Pancreas (tissue), 10 donors: ENCODE measurements at regions not wholly inside any gene's neighbourhood (a gene's known extent, or its start where the extent isn't known, plus 50 kb on each side); places are given as distances from the start of the nearest gene placed in this dataset.

Experiments
- ATAC-seq, 4 donors: fragments of 200-7000 bp; cut with Tn5 transposase; one replicate each; pipeline versions ENCODE4 v1.8.0 to v1.9.1; 2020; ENCODE audit warnings: mild to moderate bottlenecking in 4 of 4, moderate library complexity in 4 of 4
- DNase-seq, 6 donors: peaks; one replicate each; pipeline ENCODE4 v3.0.0-alpha.2; 2020
- FAIRE-seq: peaks from 2 replicates; lab custom pipeline; 2012; peaks lifted over from hg19 to GRCh38; lab: Jason Lieb, UNC
- H3K27ac ChIP-seq, 4 donors: fragments of 200-600 bp; sonication (generic); 1 replicate in 3 of 4; 2 replicates in 1 of 4; pipeline versions ENCODE4 v1.5.0 to v1.8.0; 2020
- H3K27me3 ChIP-seq, 4 donors: fragments of 200-600 bp; one replicate each; pipeline ENCODE4 v1.8.0; 2021
- H3K36me3 ChIP-seq, 3 donors: fragments of 200-600 bp; sonication (generic) in 1 of 3; one replicate each; pipeline versions ENCODE4 v1.5.0 to v1.8.0; 2020 to 2021
- H3K4me1 ChIP-seq, 3 donors: fragments of 200-600 bp; one replicate each; pipeline ENCODE4 v1.8.0; 2021
- H3K4me3 ChIP-seq, 4 donors: fragments of 200-600 bp; sonication (generic) in 2 of 4; one replicate each; pipeline versions ENCODE4 v1.5.0 to v1.8.0; 2020 to 2021
- H3K9me3 ChIP-seq, 4 donors: fragments of 200-600 bp; one replicate each; pipeline ENCODE4 v1.8.0; 2021
- WGBS, 2 donors: extraction: QIAGEN DNeasy Blood & Tissue Kit; methylation state at CpG; one replicate each; pipeline ENCODE4 v1.1.7; 2013; 5-methylcytosine and 5-hydroxymethylcytosine counted together
- intact Hi-C, 3 donors: fragments of 100-400 bp; cut with DNase I; formaldehyde crosslinking; loops; one replicate each; pipeline versions ENCODE4 v1.11.1 to v1.14.2; 2022
- TF ChIP-seq, protein P1 (sequence below), 4 donors: fragments of 200-600 bp; sonication (generic) in 3 of 4; IDR thresholded peaks; one replicate each; pipeline versions ENCODE4 v1.5.0 to v1.8.0; 2021; ENCODE audit warnings: antibody characterized with exemption in 4 of 4
- donor health status: healthy with polysubstance abuse.
- donor health status: DM: no; HTN: no; CAD: no; lungs with moderate emphysema.
- donor health status: DM: no; HTN: no; CAD: no.
- donor health status: control.
- donor health status: control.
- donor health status: Bipolar disorder and iron deficiency.
- donor health status: DM: yes; HTN: yes; CAD: no.
- donor health status: DM: no; HTN: no; CAD: no.
- donor health status: DM: no; HTN: no; CAD: no.
- donor health status: DM: yes; HTN: yes; CAD: no.

DNA sequence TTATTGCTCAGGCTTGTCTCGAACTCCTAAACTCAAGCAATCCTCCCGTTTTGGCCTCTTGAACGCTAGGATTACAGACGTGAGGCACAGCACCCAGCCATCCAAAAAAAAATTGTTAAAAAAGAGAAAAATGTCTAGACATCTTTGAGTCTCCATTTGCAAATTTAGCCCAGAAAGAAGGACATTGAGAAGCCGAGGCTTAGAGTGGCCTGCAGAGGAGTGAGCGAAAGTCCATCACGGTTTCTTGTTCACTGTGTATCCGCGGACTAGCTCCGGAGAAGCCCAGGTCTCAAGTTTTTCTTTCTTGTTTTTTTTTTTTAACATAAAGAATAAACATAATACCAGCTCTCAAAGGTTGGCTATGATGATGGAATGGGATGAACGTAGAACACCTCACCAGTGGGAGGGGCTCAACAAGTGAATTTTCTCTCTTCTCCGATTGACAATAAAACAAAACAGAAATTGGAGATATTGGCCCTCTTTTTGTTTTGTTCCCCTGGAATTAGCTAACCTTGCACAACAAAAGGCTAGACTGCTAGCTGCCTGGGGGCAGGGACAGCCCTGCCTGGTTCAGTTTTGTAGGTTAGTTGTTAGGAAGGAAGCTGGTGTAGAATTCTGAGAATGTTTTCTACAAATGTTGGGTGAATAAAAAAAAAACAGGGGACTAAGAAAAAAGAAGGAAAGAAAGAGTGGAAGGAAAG, 163.4 kb downstream of the MYCN start:
- Histone ChIP-seq H3K27me3 (no peaks in the 10 kb centered on the region), H3K9me3 (no peaks in the 10 kb centered on the region), H3K36me3 (no peaks in the 10 kb centered on the region), H3K4me1 (no peaks in the 10 kb centered on the region), H3K27ac (no peak overlapping the region), H3K4me3 (no peak overlapping the region)
- TF ChIP-seq, protein P1, sequence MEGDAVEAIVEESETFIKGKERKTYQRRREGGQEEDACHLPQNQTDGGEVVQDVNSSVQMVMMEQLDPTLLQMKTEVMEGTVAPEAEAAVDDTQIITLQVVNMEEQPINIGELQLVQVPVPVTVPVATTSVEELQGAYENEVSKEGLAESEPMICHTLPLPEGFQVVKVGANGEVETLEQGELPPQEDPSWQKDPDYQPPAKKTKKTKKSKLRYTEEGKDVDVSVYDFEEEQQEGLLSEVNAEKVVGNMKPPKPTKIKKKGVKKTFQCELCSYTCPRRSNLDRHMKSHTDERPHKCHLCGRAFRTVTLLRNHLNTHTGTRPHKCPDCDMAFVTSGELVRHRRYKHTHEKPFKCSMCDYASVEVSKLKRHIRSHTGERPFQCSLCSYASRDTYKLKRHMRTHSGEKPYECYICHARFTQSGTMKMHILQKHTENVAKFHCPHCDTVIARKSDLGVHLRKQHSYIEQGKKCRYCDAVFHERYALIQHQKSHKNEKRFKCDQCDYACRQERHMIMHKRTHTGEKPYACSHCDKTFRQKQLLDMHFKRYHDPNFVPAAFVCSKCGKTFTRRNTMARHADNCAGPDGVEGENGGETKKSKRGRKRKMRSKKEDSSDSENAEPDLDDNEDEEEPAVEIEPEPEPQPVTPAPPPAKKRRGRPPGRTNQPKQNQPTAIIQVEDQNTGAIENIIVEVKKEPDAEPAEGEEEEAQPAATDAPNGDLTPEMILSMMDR (IDR thresholded peaks at IDR 0.05), result no peak
- FAIRE-seq (no peak), DNase-seq (no peak), ATAC-seq (no peak)
- intact Hi-C loops, result no loop called here
- 83 to 85% methylated on average over 12 of the region's 12 CpGs for WGBS, 2 donors

- DNase-seq (no peak), ATAC-seq (no peak), FAIRE-seq (no peak)
- Histone ChIP-seq H3K36me3 (no peaks in the 10 kb centered on the region), H3K27ac (no peak overlapping the region), H3K4me1 (no peaks in the 10 kb centered on the region), H3K9me3 (no peaks in the 10 kb centered on the region), H3K4me3 (no peak overlapping the region), H3K27me3 (no peaks in the 10 kb centered on the region)
- intact Hi-C loops, result no loop called here
- TF ChIP-seq, protein P1 (IDR thresholded peaks at IDR 0.05), result no peak
- 52 to 58% methylated on average over 16 of the region's 16 CpGs for WGBS, 2 donors
Observed at GRCh38 chr2:16102976-16103380, 162.6 kb downstream of the MYCN start.

DNA sequence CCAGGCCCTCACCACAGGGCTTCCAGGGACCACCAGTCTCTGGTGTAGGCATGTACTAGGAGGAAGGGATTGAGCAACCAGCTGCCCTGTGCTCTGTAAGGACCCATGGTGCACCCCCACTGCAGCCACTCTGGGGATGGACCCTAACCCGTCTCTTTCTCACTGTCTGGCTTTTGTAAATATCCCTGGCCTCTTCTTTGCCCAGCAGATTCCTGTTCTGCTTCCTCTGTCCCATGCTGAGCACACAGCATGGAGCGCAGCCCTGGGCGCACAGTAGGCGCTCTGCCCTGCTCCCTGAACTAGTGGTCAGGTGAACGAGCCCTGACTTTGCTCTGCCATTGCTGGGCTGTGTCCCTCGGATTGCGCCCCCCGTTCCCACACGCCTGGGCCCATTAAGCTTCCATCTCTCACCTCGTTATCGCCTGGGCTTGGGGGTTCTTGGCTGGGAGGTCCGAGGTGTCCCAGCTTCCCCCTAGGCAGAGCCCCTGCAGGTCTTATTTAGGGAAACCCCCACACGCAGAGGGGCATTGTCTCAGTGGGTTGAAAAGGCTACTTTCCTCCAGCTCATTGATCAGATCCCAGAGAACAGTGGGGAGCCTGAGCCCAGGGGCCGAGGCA, 162.1 kb downstream of the MYCN start:
- Histone ChIP-seq H3K4me1 (no peaks in the 10 kb centered on the region), H3K27me3 (no peaks in the 10 kb centered on the region), H3K36me3 (no peaks in the 10 kb centered on the region), H3K27ac (no peak overlapping the region), H3K9me3 (no peaks in the 10 kb centered on the region), H3K4me3 (no peak overlapping the region)
- WGBS, 2 donors, result 59 to 61% methylated on average over 14 of the region's 14 CpGs
- intact Hi-C loops, result no loop called here
- no peak for FAIRE-seq
- TF ChIP-seq, protein P1 (IDR thresholded peaks at IDR 0.05), result no peak
- DNase-seq, result no peak
- no peak for ATAC-seq

DNA sequence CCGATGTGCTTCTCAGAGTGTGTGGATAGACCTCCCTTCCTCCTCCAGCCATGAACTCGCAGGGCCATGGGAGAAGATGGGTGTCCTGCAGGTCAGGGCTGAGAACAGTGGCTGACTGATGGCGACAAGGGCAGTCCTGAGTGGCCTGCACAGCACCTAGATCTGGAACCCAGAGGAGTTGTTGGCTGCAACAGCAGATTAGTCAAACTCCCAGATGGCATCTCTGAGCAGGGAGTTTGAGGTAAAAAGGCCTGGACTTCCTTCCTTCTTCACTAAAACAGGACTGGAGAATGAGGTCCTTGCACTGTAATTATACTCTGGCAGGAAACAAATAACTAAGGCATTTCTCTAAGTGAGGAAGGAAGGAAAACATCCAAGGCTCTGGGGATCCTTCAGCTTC, 160.8 kb downstream of the MYCN start:
- intact Hi-C loops, result no loop called here
- no peak overlapping the region for H3K27ac ChIP-seq
- ATAC-seq, result no peak
- WGBS, 2 donors, result 69 to 76% methylated on average over 3 of the region's 3 CpGs
- H3K4me3 ChIP-seq, result no peak overlapping the region
- DNase-seq, result no peak
- FAIRE-seq, result no peak
- TF ChIP-seq, protein P1 (IDR thresholded peaks at IDR 0.05), result no peak
- H3K27me3 ChIP-seq, result no peaks in the 10 kb centered on the region
- H3K4me1 ChIP-seq, result no peaks in the 10 kb centered on the region
- H3K9me3 ChIP-seq, result no peaks in the 10 kb centered on the region
- H3K36me3 ChIP-seq, result no peaks in the 10 kb centered on the region

- no peaks in the 10 kb centered on the region for H3K9me3 ChIP-seq
- H3K27ac ChIP-seq, result no peak overlapping the region
- H3K27me3 ChIP-seq, result no peaks in the 10 kb centered on the region
- H3K4me1 ChIP-seq, result no peaks in the 10 kb centered on the region
- H3K4me3 ChIP-seq, result no peak overlapping the region
- ATAC-seq (peak in 1 of 4 donors; percentile 46), FAIRE-seq (no peak), DNase-seq (no peak)
- 80 to 95% methylated on average over 1 of the region's 1 CpG for WGBS, 2 donors
- no peaks in the 10 kb centered on the region for H3K36me3 ChIP-seq
- TF ChIP-seq, protein P1 (IDR thresholded peaks at IDR 0.05), result no peak
- intact Hi-C loops, result no loop called here
Observed at GRCh38 chr2:16100006-16100405, 159.7 kb downstream of the MYCN start.
